ENCODE measurements at regions not wholly inside any gene's neighbourhood (a gene's known extent, or its start where the extent isn't known, plus 50 kb on each side); places are given as distances from the start of the nearest gene placed in this dataset.

GRCh38 chr2:225158360-225158759 is 116.1 kb upstream of the DOCK10 start:
- FAIRE-seq (no peak), DNase-seq (ENCODE audit: insufficient read length, low spot score) (no peak)

- no peak for DNase-seq (ENCODE audit: insufficient read length, low spot score)
- FAIRE-seq: no peak
Measured at GRCh38 chr2:225156853-225157451, 114.7 kb upstream of the DOCK10 start.

DNA sequence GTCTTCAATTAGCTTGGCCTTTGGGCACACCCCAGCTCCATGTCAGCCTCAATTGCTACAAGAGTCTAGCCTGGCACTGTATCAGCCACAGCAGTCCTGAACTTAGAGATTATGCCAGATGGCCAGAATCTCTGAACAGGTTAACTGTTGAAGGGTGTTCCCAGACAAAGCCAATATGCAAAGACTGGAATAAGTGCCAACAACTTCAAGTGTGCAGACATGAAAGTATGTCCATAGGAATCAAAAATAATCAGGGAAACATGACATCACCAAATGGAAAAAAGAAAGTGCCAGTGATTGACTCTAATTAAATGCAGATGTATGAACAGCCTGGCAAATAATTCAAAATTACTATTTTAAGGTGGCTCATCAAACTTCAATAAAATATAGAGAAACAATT is 98.5 kb upstream of the DOCK10 start:
- FAIRE-seq (no peak), DNase-seq (ENCODE audit: insufficient read length, low spot score) (no peak)

DNA sequence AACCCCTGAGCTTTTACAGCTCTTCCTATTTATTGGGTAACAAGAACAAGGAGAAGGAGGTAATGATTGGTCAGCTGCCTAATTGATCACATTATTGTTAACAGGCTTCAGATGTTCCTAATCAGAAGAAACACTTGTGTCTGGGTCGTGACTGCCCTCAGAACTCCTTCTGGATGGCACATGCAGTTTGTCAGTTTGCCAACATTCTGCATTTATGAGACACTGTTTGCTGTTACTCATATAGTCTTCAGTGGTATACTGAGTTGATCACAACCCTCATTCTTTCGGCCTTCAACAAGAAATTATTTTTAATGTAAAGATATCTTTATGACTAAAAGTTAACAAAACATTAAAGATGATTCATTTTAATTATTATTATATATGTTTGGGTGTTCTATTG is 95.7 kb upstream of the DOCK10 start:
- FAIRE-seq (no peak), DNase-seq (ENCODE audit: insufficient read length, low spot score) (no peak)

GRCh38 chr2:225136552-225136951 is 94.3 kb upstream of the DOCK10 start:
- FAIRE-seq: no peak
- DNase-seq (ENCODE audit: insufficient read length, low spot score): no peak

- FAIRE-seq (no peak), DNase-seq (ENCODE audit: insufficient read length, low spot score) (no peak)
Measured at GRCh38 chr2:225131898-225132297, 89.6 kb upstream of the DOCK10 start.

- no peak for DNase-seq (ENCODE audit: insufficient read length, low spot score)
- no peak for FAIRE-seq
Measured at GRCh38 chr2:225130093-225130492, 87.8 kb upstream of the DOCK10 start.

DNA sequence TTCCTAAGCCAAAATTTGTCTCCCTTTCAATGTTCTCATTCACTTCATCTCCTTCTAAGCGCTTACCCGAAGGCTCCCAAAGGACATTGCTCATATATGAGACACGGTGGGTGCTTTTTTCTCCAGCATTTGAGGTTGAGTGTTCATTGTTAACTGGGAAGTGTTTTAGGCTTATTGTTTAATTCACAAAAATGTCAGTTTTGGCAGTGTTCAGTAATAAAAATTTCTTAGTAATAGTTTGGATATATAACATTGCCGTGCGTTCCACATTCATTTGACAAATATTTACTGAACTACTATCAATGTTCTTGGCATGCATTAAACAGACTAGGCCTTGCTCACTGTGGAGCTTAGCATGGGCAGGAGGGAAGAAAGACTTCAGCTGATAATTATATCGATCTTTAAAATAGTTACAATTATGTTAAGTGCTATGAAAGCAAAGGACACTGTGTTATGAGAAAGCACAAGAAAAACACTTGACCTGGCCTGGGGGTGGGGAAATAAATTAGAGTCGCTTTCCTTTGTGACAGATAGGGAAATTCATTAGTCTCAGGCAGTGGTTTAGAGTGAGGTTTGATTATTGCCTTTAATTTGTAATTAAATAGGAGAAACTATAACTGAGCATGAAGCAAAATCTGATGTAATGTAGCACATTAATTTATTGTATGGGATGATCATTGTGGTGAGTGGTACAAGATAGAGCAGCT is 82.2 kb upstream of the DOCK10 start:
- no peak for DNase-seq (ENCODE audit: insufficient read length, low spot score)
- no peak for FAIRE-seq

- DNase-seq (ENCODE audit: insufficient read length, low spot score): no peak
- no peak for FAIRE-seq
Measured at GRCh38 chr2:225122583-225123486, 80.6 kb upstream of the DOCK10 start.

GRCh38 chr2:225122007-225122406 is 79.7 kb upstream of the DOCK10 start:
- FAIRE-seq (no peak), DNase-seq (ENCODE audit: insufficient read length, low spot score) (no peak)

GRCh38 chr2:225120186-225120585 is 77.9 kb upstream of the DOCK10 start:
- DNase-seq (ENCODE audit: insufficient read length, low spot score) (no peak), FAIRE-seq (no peak)

DNA sequence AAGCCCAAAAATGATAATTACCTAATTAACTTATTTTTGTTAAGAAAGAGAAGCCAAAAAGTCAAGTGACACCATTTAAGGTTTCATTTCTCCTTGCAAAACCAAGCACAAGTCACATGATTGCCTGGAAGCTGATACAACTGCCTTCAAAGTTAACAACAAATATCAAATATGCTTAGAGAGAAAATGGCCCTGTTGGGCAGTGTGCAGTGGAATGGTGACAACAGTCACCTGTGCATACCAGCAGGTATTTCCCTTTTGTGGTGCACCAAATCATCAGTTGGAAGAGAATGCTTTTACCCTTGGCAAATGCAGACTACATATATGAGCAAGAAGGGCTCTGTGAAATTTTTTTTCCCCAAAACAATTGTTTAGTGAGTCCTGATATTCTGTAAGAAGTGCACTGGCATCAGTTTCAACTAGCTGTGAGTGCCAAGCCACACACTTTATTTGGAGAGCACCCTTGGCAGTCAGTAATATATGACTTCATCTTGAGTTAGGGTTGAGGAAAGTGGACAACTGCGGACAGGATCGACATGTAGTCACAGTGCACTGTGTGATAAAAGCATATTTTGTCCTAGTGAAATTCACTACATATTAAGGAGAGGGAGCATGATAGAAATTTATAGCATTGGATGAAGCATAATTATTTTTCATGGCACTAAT is 74.9 kb upstream of the DOCK10 start:
- FAIRE-seq (no peak), DNase-seq (ENCODE audit: insufficient read length, low spot score) (no peak)

DNA sequence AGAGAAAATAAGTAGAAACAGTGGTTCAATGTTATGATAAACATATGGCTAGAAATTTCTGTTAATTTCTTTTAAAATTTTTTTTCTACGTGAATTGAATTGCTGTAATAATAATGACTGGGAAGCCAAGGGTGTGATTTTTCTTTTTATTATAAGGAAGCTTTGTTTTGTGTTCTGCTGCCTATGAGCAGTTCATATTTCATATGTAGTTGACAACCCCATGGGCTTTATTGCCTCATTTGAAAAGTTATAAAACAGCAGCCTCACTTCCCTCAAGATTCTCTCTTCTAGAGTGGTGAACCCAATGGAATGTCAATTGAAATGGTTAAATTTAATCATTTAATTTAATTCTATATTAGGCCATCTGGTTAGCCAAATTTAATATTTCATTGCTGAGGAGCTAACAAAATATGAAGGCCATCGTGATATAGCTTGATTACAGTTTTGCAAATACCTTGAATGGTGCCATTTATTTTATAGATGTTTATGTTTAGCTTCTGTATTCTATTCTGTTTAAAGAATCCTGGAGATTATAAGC is 72.6 kb upstream of the DOCK10 start:
- DNase-seq (ENCODE audit: insufficient read length, low spot score) (no peak), FAIRE-seq (no peak)

DNA sequence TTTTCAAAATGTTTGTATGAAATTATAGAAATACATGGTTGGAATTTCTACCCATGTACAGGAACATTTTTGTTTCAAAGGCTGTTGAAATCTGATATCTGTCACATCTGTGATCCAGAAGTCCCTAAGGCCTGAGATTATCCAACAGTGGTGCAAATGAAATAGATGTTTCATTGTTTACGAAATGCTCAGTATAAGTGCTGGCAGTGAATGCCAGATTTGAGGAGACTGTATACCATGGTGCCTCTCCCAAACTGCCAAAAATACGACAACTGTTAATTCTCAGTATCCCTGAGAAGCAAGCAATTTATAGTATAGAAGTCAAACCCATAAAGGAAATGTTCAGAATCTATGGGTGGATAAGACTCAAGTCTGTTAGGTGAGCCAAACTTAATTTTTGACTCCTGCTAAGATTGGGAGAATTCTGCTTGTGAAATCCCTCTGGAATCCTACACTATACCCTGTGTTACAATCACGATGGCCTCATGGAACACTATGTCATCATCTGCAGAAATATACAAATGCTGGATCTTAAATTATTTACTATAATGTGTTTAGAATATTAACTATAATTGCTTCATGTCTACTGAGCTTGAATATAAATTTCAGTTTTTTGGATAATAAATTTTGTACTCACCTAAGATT is 71.2 kb upstream of the DOCK10 start:
- no peak for DNase-seq (ENCODE audit: insufficient read length, low spot score)

DNA sequence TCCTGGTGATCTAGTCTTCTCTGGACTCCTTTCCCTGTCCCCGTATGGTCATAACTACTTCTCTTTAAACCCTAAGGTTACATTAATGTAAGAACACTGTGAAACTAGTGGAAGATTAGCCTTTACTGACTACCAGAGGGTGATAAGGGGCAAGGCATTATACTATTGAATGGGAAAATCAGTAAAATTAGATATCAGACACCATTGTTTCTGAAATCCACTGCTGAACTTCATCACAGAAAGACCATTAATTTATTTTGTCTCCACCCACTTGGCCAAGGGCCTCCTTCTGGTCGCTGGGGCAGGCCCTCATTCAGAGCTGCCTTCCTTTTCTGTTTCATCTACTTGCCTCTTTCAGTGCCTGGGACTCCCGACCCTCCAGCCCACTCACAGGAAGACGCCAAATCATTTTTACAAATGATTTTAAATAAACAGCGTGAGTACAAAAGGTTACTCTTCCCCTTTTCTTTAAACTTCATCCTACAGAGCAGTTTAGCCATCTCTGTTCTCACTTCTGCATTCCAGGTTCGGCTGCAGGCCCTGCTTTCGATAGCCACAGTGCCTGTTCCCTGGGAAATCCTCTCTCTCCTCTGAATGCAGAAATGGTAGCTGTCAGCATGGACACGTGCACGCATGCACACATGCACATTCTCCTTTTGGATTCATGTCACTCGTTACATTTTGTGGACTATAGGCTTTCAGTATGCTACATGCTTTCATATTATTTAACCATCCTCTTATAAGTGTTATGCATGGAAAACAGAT is 70.3 kb upstream of the DOCK10 start:
- DNase-seq (ENCODE audit: insufficient read length, low spot score) (no peak), FAIRE-seq (no peak)

More for the DNA sequence above, 71.2 kb upstream of the DOCK10 start:
- FAIRE-seq: no peak

GRCh38 chr2:225108805-225109204 is 66.5 kb upstream of the DOCK10 start:
- DNase-seq (ENCODE audit: insufficient read length, low spot score) (no peak), FAIRE-seq (no peak)

DNA sequence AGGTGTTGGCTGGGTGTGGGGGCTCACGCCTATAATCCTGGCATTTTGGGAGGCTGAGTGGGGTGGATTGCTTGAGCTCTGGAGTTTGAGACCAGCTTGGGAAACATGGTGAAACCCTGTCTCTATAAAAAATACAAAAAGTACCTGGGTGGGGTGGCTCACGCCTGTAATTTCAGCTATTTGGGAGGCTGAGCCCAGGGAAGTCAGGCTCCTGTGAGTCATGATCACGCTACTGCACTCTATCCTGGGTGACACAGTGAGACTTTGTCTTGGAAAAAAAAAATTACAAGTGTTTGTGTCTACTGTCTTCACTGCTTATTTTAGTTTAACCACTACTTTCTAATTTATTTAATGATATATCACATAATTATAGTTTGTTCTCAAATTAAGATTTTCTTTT is 62.7 kb upstream of the DOCK10 start:
- no peak for DNase-seq (ENCODE audit: insufficient read length, low spot score)
- no peak for FAIRE-seq

DNA sequence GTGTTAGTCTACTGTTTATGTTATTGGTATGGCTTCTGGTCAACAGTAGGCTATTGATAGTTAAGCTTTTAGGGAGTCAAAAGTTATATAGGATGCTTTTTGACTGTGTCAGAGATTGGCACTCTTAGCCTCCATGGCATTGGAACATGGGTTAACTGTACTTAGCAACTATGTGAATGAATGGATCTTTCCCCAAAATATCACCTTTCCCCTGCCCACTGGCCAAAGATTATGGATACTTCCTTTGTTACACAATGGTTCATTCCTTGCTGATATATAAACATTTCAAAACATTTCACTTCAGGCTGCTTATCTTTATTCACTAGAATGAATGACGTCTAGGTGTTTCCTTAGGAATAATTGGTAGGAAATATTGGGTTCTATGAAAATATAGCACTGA is 62.1 kb upstream of the DOCK10 start:
- FAIRE-seq: no peak

DNA sequence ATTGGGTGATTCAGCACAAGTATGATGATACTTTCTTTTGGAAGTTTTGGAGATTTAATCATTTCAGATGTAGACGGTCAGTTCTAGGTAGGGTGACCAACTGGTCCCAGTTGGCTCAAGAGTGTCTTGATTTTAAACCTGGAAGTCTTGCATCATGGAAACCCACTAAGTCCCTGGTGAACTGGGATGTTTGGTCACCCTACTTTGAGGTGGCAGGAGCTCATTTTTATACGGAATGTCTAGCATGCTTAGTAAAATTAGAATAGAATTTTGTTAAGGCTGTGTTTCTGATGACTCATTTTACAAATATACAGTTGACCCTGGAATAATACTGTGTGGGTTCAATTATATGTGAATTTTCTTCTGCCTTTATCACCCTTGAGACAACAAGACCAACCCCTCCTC is 61.5 kb upstream of the DOCK10 start:
- DNase-seq (ENCODE audit: insufficient read length, low spot score) (no peak), FAIRE-seq (no peak)

More for the DNA sequence above, 62.1 kb upstream of the DOCK10 start:
- no peak for DNase-seq (ENCODE audit: insufficient read length, low spot score)

DNA sequence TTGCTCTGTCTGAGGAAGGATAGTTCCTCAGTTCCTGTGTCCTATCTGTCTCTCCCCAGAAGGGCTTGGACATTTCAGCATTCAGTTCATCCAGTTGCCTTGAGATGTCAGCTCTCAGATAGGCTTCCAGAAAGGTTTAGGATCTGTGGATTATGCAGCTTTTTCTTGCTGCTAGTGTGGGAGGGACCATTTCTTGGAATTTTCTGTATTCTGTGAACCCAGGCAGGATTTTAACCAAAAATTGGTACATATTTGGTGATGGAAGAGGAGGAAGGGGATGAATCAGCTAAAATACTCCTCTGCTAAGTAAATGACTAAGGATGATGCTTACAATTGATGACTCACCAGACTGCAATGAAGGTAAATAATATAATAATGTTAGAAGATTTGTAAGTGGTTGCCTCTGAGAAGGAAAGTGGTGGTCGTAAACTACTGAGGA is 58.6 kb upstream of the DOCK10 start:
- DNase-seq (ENCODE audit: insufficient read length, low spot score) (no peak), FAIRE-seq (no peak)
